Esophagus squamous epithelium (tissue), 4 donors: ENCODE measurements at regions not wholly inside any gene's neighbourhood (a gene's known extent, or its start where the extent isn't known, plus 50 kb on each side); places are given as distances from the start of the nearest gene placed in this dataset.

Experiments used
- POLR2A ChIP-seq, 4 donors: fragments of 450-650 bp; IDR thresholded peaks; one replicate each; pipeline ENCODE4 v1.6.1; 2017; ENCODE audit warnings: antibody characterized with exemption in 4 of 4, mild to moderate bottlenecking in 4 of 4, moderate library complexity in 3 of 4
- TF ChIP-seq, protein P1 (sequence below), 6 experiments: fragments of 450-650 bp in 4 of 6; fragments of 200-600 bp in 2 of 6; sonication (generic) in 2 of 6; IDR thresholded peaks; one replicate each; pipeline ENCODE4 v1.5.1; 2016 to 2019; ENCODE audit warnings: antibody characterized with exemption in 6 of 6, mild to moderate bottlenecking in 4 of 6, moderate library complexity in 4 of 6

DNA sequence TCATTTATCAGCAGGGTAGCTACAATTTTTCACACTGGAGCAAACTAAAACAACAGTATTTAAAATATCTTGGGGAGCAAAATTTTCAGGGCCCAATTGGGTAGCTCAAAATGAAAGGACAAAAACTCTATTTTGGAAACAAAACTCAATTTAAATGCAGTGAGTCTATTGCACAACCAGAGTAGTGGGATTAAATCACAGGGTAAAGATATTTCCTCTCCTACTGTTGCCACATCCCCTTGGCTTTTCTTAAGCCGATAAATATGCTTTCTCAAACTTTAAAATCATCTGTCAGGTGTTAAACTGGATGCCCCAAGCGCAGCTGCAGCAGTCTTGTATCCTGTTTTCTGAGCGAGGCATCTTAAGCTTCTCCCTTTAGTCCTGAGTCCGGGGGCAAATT is 1474.3 kb upstream of the CDH9 start:
- TF ChIP-seq, protein P1, sequence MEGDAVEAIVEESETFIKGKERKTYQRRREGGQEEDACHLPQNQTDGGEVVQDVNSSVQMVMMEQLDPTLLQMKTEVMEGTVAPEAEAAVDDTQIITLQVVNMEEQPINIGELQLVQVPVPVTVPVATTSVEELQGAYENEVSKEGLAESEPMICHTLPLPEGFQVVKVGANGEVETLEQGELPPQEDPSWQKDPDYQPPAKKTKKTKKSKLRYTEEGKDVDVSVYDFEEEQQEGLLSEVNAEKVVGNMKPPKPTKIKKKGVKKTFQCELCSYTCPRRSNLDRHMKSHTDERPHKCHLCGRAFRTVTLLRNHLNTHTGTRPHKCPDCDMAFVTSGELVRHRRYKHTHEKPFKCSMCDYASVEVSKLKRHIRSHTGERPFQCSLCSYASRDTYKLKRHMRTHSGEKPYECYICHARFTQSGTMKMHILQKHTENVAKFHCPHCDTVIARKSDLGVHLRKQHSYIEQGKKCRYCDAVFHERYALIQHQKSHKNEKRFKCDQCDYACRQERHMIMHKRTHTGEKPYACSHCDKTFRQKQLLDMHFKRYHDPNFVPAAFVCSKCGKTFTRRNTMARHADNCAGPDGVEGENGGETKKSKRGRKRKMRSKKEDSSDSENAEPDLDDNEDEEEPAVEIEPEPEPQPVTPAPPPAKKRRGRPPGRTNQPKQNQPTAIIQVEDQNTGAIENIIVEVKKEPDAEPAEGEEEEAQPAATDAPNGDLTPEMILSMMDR (IDR thresholded peaks at IDR 0.05): no peak
- no peak for TF ChIP-seq POLR2A (IDR thresholded peaks at IDR 0.05)
